ENCODE measurements at regions not wholly inside any gene's neighbourhood (a gene's known extent, or its start where the extent isn't known, plus 50 kb on each side); places are given as distances from the start of the nearest gene placed in this dataset.

DNA sequence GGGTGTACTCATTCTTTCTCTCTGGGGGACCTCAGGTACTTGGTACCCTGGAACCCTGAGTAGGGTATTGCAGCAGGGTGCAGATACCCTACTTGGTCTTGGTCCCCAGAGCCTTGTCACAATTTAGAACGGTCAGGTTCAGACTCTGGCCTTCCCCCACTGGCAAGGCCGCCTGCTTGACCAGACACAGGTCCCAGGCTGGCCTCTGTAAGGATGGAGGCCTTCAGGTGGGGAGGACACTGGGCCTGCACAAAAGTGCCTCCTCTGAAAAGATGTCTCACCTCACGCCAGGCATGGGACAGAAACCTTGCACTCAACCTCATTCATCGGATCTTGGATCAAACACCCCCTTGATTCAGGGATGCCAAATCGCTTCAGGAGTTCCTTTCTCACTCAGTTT lies 158.4 kb downstream of the KLF13 start:
- DNase-seq (ENCODE audit: low read depth, low spot score) = no peak
- intact Hi-C loops (cut with micrococcal nuclease; ENCODE audit: unreplicated experiment) (loop anchor here (5.0 to 10.0 kb wide), 2 partner anchors 358 to 500 kb away; no protein-coding TSS in a partner anchor), in situ Hi-C loops (cut with MboI) (loop anchor here (5.0 kb wide), 3 partner anchors 48 to 283 kb away; no protein-coding TSS in a partner anchor)
- Histone ChIP-seq H3K4me2 (ENCODE audit: control insufficient read depth, insufficient read depth) (no peak overlapping the region), H3K9me3 (replicated peaks; ENCODE audit: control insufficient read depth, insufficient read depth, low read length) (no peaks in the 10 kb centered on the region; the same call in 2 of the 3 replicates), H3K4me3 (no peak overlapping the region), H3K27ac (ENCODE audit: control insufficient read depth, insufficient read depth) (no peak overlapping the region), H3K4me1 (ENCODE audit: control insufficient read depth, insufficient read depth, low read length) (peaks cover 18% of the 10 kb centered on the region), H2AFZ (ENCODE audit: control insufficient read depth, low read depth, low read length) (no peak overlapping the region), H3K36me3 (ENCODE audit: control insufficient read depth in 2 of 2, insufficient read depth in 2 of 2, low read length in 1 of 2) (no peaks in the 10 kb centered on the region), H3K79me2 (ENCODE audit: control insufficient read depth, insufficient read depth, low read length) (no peaks in the 10 kb centered on the region), H3K9ac (ENCODE audit: control insufficient read depth, insufficient read depth, low read length) (no peak overlapping the region), H3K27me3 (replicated peaks in 1 of 2; ENCODE audit: control insufficient read depth in 2 of 2, insufficient read depth in 2 of 2, low read length in 1 of 2) (no peaks in the 10 kb centered on the region; a peak in 2 of 4 replicates), H4K20me1 (ENCODE audit: control insufficient read depth, insufficient read depth) (no peaks in the 10 kb centered on the region)
- WGBS (ENCODE audit: insufficient coverage, insufficient replicate concordance, low lambda C conversion rate, missing lambda C conversion rate) = 62% methylated on average over 5 of the region's 5 CpGs
- ChIA-PET SMC1A (ENCODE audit: uncharacterized antibody, unreplicated experiment) (no interaction called here), RAD21 (ENCODE audit: unreplicated experiment) (no interaction called here), POLR2A (no interaction called here), CTCF (no interaction called here)
- no TSS peak for BruUV-seq (replicated peaks)
- no peak for TF ChIP-seq CUX1 (IDR thresholded peaks at IDR 0.05; ENCODE audit: insufficient replicate concordance, low read depth, low read length)
- ATAC-seq = no peak
- no peak for FAIRE-seq

Measured in GM12878 (cell line).